GM12878 (cell line): ENCODE measurements at regions not wholly inside any gene's neighbourhood (a gene's known extent, or its start where the extent isn't known, plus 50 kb on each side); places are given as distances from the start of the nearest gene placed in this dataset.

ENCODE experiments used
- BCL11A ChIP-seq: IDR thresholded peaks from 2 replicates; pipeline ENCODE4 v1.6.1; 2011; ENCODE audit warnings: low read depth, low read length
- CTCF ChIP-seq, 3 experiments: IDR thresholded peaks in 2 of 3; conservative IDR thresholded peaks in 1 of 3; 2 replicates each; pipeline ENCODE4 v1.5.1; 2011; ENCODE audit warnings: low read depth in 3 of 3, low read length in 3 of 3, mild to moderate bottlenecking in 3 of 3, control low read depth in 2 of 3, moderate library complexity in 2 of 3, inconsistent platforms in 1 of 3, mixed read lengths in 1 of 3; ENCODE audit not compliant: control insufficient read depth in 2 of 3, insufficient read depth in 1 of 3; ENCODE audit errors: extremely low read depth in 1 of 3
- EED ChIP-seq: sonication (generic); IDR thresholded peaks from 2 replicates; pipeline ENCODE4 v1.6.1; 2016; ENCODE audit warnings: antibody characterized with exemption, low read depth
- FOS ChIP-seq: IDR thresholded peaks from 3 replicates; pipeline ENCODE4 v1.6.1; 2011; ENCODE audit warnings: borderline replicate concordance; ENCODE audit not compliant: insufficient read length; ENCODE audit errors: extremely low read depth
- MYC ChIP-seq: IDR thresholded peaks from 2 replicates; pipeline ENCODE4 v1.6.1; 2011; ENCODE audit warnings: mild to moderate bottlenecking, low read length, moderate library complexity, inconsistent platforms; ENCODE audit not compliant: insufficient read depth, insufficient replicate concordance, insufficient read length, severe bottlenecking
- POLR2A ChIP-seq: IDR thresholded peaks from 2 replicates; pipeline ENCODE4 v1.6.1; 2011; ENCODE audit warnings: low read depth, mild to moderate bottlenecking, low read length
- POLR2AphosphoS5 ChIP-seq: IDR thresholded peaks from 2 replicates; pipeline ENCODE4 v1.6.1; 2011; ENCODE audit warnings: mild to moderate bottlenecking, low read length, inconsistent platforms
- SUZ12 ChIP-seq: fragments of 200-600 bp; sonication (generic); IDR thresholded peaks from one replicate; pipeline ENCODE4 v1.6.1; 2018; ENCODE audit warnings: antibody characterized with exemption, mild to moderate bottlenecking; ENCODE audit not compliant: unreplicated experiment

GRCh38 chr2:204321910-204322751 lies 223.1 kb upstream of the PARD3B start:
- TF ChIP-seq MYC (no peak), SUZ12 (no peak), POLR2AphosphoS5 (no peak), CTCF (IDR thresholded peaks at IDR 0.05 in 2 of 3, conservative IDR thresholded peaks at IDR 0.05 in 1 of 3; ENCODE audit: control insufficient read depth in 2 of 3, extremely low read depth in 1 of 3, insufficient read depth in 1 of 3, low read depth in 3 of 3, low read length in 3 of 3) (no peak), BCL11A (no peak), POLR2A (no peak), FOS (no peak), EED (no peak)
